CD4-positive, alpha-beta T cell treated with Interleukin-4 for 1 hour (primary cell): ENCODE measurements at regions not wholly inside any gene's neighbourhood (a gene's known extent, or its start where the extent isn't known, plus 50 kb on each side); places are given as distances from the start of the nearest gene placed in this dataset.

Experiments used
- DNase-seq, 2 donors: peaks; one replicate each; pipeline ENCODE4 v3.0.0-alpha.2; 2020 to 2022

- no peak for DNase-seq
These were observed 1662.6 kb upstream of the MIR17HG start for GRCh38 chr13:89684896-89685295.

GRCh38 chr13:89686171-89686570 lies 1661.3 kb upstream of the MIR17HG start:
- DNase-seq: no peak

- DNase-seq: no peak
These were observed 1660.4 kb upstream of the MIR17HG start for GRCh38 chr13:89687066-89687465.

- DNase-seq: no peak
These were observed 1658.6 kb upstream of the MIR17HG start for GRCh38 chr13:89688918-89689317.

- DNase-seq: no peak
These were observed 1653.0 kb upstream of the MIR17HG start for GRCh38 chr13:89694451-89694850.

GRCh38 chr13:89695343-89696257 lies 1651.9 kb upstream of the MIR17HG start:
- no peak for DNase-seq

- DNase-seq: no peak
These were observed 1645.6 kb upstream of the MIR17HG start for GRCh38 chr13:89701913-89702312.

GRCh38 chr13:89704040-89704439 lies 1643.4 kb upstream of the MIR17HG start:
- no peak for DNase-seq

- no peak for DNase-seq
These were observed 1639.5 kb upstream of the MIR17HG start for GRCh38 chr13:89708013-89708412.

- DNase-seq: no peak
These were observed 1626.3 kb upstream of the MIR17HG start for GRCh38 chr13:89721216-89721615.

GRCh38 chr13:89726690-89727435 lies 1620.6 kb upstream of the MIR17HG start:
- no peak for DNase-seq

- DNase-seq: no peak
These were observed 1613.7 kb upstream of the MIR17HG start for GRCh38 chr13:89733829-89734228.

- DNase-seq: no peak
These were observed 1610.4 kb upstream of the MIR17HG start for GRCh38 chr13:89737051-89737450.

- DNase-seq: no peak
These were observed 1609.4 kb upstream of the MIR17HG start for GRCh38 chr13:89738072-89738471.

- no peak for DNase-seq
These were observed 1606.3 kb upstream of the MIR17HG start for GRCh38 chr13:89740994-89741685.

GRCh38 chr13:89746554-89746953 lies 1600.9 kb upstream of the MIR17HG start:
- no peak for DNase-seq

- DNase-seq: no peak
These were observed 1598.8 kb upstream of the MIR17HG start for GRCh38 chr13:89748716-89749115.

- DNase-seq: no peak
These were observed 1597.6 kb upstream of the MIR17HG start for GRCh38 chr13:89749888-89750287.

- DNase-seq: no peak
These were observed 1597.1 kb upstream of the MIR17HG start for GRCh38 chr13:89750371-89750770.

- no peak for DNase-seq
These were observed 1596.0 kb upstream of the MIR17HG start for GRCh38 chr13:89751432-89751930.

GRCh38 chr13:89752394-89752793 lies 1595.1 kb upstream of the MIR17HG start:
- DNase-seq: no peak

- DNase-seq: no peak
These were observed 1591.6 kb upstream of the MIR17HG start for GRCh38 chr13:89755729-89756492.
